HEK293T (cell line): ENCODE measurements at regions not wholly inside any gene's neighbourhood (a gene's known extent, or its start where the extent isn't known, plus 50 kb on each side); places are given as distances from the start of the nearest gene placed in this dataset.
"Not testable (repeated sequence)": the region's sequence is repeated elsewhere in the genome, so short reads cannot be mapped to it uniquely, and the experiment has no call there.

Source experiments
- BHLHE40 ChIP-seq: fragments of 450-650 bp; IDR thresholded peaks from 2 replicates; pipeline ENCODE4 v1.6.1; 2016; ENCODE audit warnings: mild to moderate bottlenecking, moderate library complexity, borderline replicate concordance
- CTBP1 ChIP-seq: fragments of 450-650 bp; IDR thresholded peaks from 2 replicates; pipeline ENCODE4 v1.6.1; 2016; ENCODE audit warnings: borderline replicate concordance
- ELF4 ChIP-seq: fragments of 450-650 bp; IDR thresholded peaks from 2 replicates; pipeline ENCODE4 v1.6.1; 2017; ENCODE audit warnings: antibody characterized with exemption
- FOXA1 ChIP-seq: fragments of 450-650 bp; IDR thresholded peaks from 2 replicates; pipeline ENCODE4 v1.6.1; 2016; ENCODE audit warnings: mild to moderate bottlenecking
- FOXK2 ChIP-seq: fragments of 450-650 bp; IDR thresholded peaks from 2 replicates; pipeline ENCODE4 v1.6.1; 2016; ENCODE audit warnings: mild to moderate bottlenecking
- L3MBTL2 ChIP-seq: fragments of 450-650 bp; conservative IDR thresholded peaks from 2 replicates; pipeline ENCODE4 v1.6.1; 2016; ENCODE audit warnings: mild to moderate bottlenecking
- NFRKB ChIP-seq: fragments of 450-650 bp; IDR thresholded peaks from 2 replicates; pipeline ENCODE4 v1.6.1; 2016; ENCODE audit warnings: mild to moderate bottlenecking, moderate library complexity
- PKNOX1 ChIP-seq: fragments of 450-650 bp; IDR thresholded peaks from 2 replicates; pipeline ENCODE4 v1.6.1; 2016
- SUZ12 ChIP-seq: fragments of 450-650 bp; IDR thresholded peaks from 2 replicates; pipeline ENCODE4 v1.6.1; 2016; ENCODE audit warnings: mild to moderate bottlenecking
- TARDBP ChIP-seq: fragments of 450-650 bp; IDR thresholded peaks from 2 replicates; pipeline ENCODE4 v1.6.1; 2016
- ZNF384 ChIP-seq: fragments of 450-650 bp; IDR thresholded peaks from 2 replicates; pipeline ENCODE4 v1.6.1; 2016

GRCh38 chr2:84127812-84128211 is 331.3 kb downstream of the SUCLG1 start:
- TF ChIP-seq ELF4, CTBP1, TARDBP, SUZ12, FOXA1, ZNF384, PKNOX1, FOXK2, BHLHE40, L3MBTL2, NFRKB: not testable (repeated sequence)
